ENCODE measurements at regions not wholly inside any gene's neighbourhood (a gene's known extent, or its start where the extent isn't known, plus 50 kb on each side); places are given as distances from the start of the nearest gene placed in this dataset.

- TF ChIP-seq CTCF (IDR thresholded peaks at IDR 0.05; ENCODE audit: borderline replicate concordance, extremely low read depth, low read length, poor library complexity, severe bottlenecking) (no peak), EZH2 (IDR thresholded peaks at IDR 0.05; ENCODE audit: borderline replicate concordance, low read depth, low read length, severe bottlenecking) (no peak)
Measured at GRCh38 chr15:72933976-72934375, 118.3 kb upstream of the NEO1 start.
